Esophagus muscularis mucosa (tissue), 4 donors: ENCODE measurements at regions not wholly inside any gene's neighbourhood (a gene's known extent, or its start where the extent isn't known, plus 50 kb on each side); places are given as distances from the start of the nearest gene placed in this dataset.

Experiments
- EP300 ChIP-seq: sonication (generic); formaldehyde crosslinking; IDR thresholded peaks from one replicate; pipeline ENCODE4 v1.6.1; 2017; ENCODE audit warnings: antibody characterized with exemption
- POLR2AphosphoS5 ChIP-seq, 2 donors: sonication (generic); formaldehyde crosslinking; IDR thresholded peaks; one replicate each; pipeline ENCODE4 v1.6.1; 2017; ENCODE audit warnings: antibody characterized with exemption in 2 of 2
- TF ChIP-seq, protein P1 (sequence below), 3 experiments: fragments of 200-600 bp in 2 of 3; fragments of 450-650 bp in 1 of 3; sonication (generic) in 2 of 3; IDR thresholded peaks; one replicate each; pipeline ENCODE4 v1.5.1; 2017 to 2019; ENCODE audit warnings: antibody characterized with exemption in 3 of 3, mild to moderate bottlenecking in 2 of 3, moderate library complexity in 1 of 3

- TF ChIP-seq, protein P1, sequence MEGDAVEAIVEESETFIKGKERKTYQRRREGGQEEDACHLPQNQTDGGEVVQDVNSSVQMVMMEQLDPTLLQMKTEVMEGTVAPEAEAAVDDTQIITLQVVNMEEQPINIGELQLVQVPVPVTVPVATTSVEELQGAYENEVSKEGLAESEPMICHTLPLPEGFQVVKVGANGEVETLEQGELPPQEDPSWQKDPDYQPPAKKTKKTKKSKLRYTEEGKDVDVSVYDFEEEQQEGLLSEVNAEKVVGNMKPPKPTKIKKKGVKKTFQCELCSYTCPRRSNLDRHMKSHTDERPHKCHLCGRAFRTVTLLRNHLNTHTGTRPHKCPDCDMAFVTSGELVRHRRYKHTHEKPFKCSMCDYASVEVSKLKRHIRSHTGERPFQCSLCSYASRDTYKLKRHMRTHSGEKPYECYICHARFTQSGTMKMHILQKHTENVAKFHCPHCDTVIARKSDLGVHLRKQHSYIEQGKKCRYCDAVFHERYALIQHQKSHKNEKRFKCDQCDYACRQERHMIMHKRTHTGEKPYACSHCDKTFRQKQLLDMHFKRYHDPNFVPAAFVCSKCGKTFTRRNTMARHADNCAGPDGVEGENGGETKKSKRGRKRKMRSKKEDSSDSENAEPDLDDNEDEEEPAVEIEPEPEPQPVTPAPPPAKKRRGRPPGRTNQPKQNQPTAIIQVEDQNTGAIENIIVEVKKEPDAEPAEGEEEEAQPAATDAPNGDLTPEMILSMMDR (IDR thresholded peaks at IDR 0.05): no peak
- TF ChIP-seq EP300: no peak
- no peak for TF ChIP-seq POLR2AphosphoS5 (IDR thresholded peaks at IDR 0.05)
These were observed 245.8 kb downstream of the SOX9 start for GRCh38 chr17:72366626-72367025.
